Trophoblast cell (in vitro differentiated cells and primary cell): ENCODE measurements at regions not wholly inside any gene's neighbourhood (a gene's known extent, or its start where the extent isn't known, plus 50 kb on each side); places are given as distances from the start of the nearest gene placed in this dataset.

Experiments used
- DNase-seq, 2 donors: peaks; one replicate each; pipeline ENCODE4 v3.0.0-alpha.2; 2016
- H2AFZ ChIP-seq: 2 replicates; pipeline ENCODE4 v1.6.1; 2013; ENCODE audit warnings: low read length, moderate library complexity, mild to moderate bottlenecking; ENCODE audit not compliant: insufficient read depth, poor library complexity
- H2AK5ac ChIP-seq: 2 replicates; pipeline ENCODE4 v1.6.1; 2013; ENCODE audit warnings: mild to moderate bottlenecking, low read length
- H2BK120ac ChIP-seq: 2 replicates; pipeline ENCODE4 v1.6.1; 2013; ENCODE audit warnings: low read length, mild to moderate bottlenecking, moderate library complexity; ENCODE audit not compliant: insufficient read depth, poor library complexity
- H2BK12ac ChIP-seq: 2 replicates; pipeline ENCODE4 v1.6.1; 2013; ENCODE audit warnings: mild to moderate bottlenecking, low read length, moderate library complexity
- H2BK5ac ChIP-seq: 2 replicates; pipeline ENCODE4 v1.6.1; 2013; ENCODE audit warnings: low read length, low read depth, moderate library complexity, mild to moderate bottlenecking; ENCODE audit not compliant: poor library complexity
- H3K14ac ChIP-seq: 2 replicates; pipeline ENCODE4 v1.6.1; 2013; ENCODE audit warnings: mild to moderate bottlenecking, low read length
- H3K18ac ChIP-seq: 2 replicates; pipeline ENCODE4 v1.6.1; 2013; ENCODE audit warnings: mild to moderate bottlenecking, low read length
- H3K23ac ChIP-seq: 2 replicates; pipeline ENCODE4 v1.6.1; 2013; ENCODE audit warnings: low read length
- H3K27ac ChIP-seq: 2 replicates; pipeline ENCODE4 v1.5.1; 2013; ENCODE audit warnings: low read depth, mild to moderate bottlenecking, inconsistent platforms, low read length, moderate library complexity
- H3K27me3 ChIP-seq: 2 replicates; pipeline ENCODE4 v1.6.1; 2013; ENCODE audit warnings: inconsistent platforms, mild to moderate bottlenecking, low read length, moderate library complexity; ENCODE audit not compliant: insufficient read depth
- H3K36me3 ChIP-seq, 2 experiments: 1 replicate in 1 of 2; 2 replicates in 1 of 2; pipeline ENCODE4 v1.6.1; 2013; ENCODE audit warnings: low read length in 2 of 2, mild to moderate bottlenecking in 2 of 2, moderate library complexity in 1 of 2; ENCODE audit not compliant: insufficient read depth in 2 of 2, control insufficient read depth in 1 of 2
- H3K4ac ChIP-seq: 2 replicates; pipeline ENCODE4 v1.6.1; 2013; ENCODE audit warnings: low read depth, mild to moderate bottlenecking, low read length, moderate library complexity
- H3K4me1 ChIP-seq, 2 experiments: 1 replicate in 1 of 2; 2 replicates in 1 of 2; pipeline ENCODE4 v1.6.1; 2013; ENCODE audit warnings: low read length in 2 of 2, mild to moderate bottlenecking in 2 of 2, moderate library complexity in 1 of 2; ENCODE audit not compliant: insufficient read depth in 2 of 2, control insufficient read depth in 1 of 2
- H3K4me2 ChIP-seq: 2 replicates; pipeline ENCODE4 v1.6.1; 2013; ENCODE audit warnings: inconsistent platforms, mild to moderate bottlenecking, low read length, moderate library complexity
- H3K4me3 ChIP-seq: 2 replicates; pipeline ENCODE4 v1.5.1; 2013; ENCODE audit warnings: mild to moderate bottlenecking, low read depth, low read length, inconsistent platforms
- H3K79me1 ChIP-seq: one replicate; pipeline ENCODE4 v1.6.1; 2013; ENCODE audit warnings: low read length
- H3K79me2 ChIP-seq: 2 replicates; pipeline ENCODE4 v1.6.1; 2013; ENCODE audit warnings: low read length, mild to moderate bottlenecking; ENCODE audit not compliant: control insufficient read depth, insufficient read depth, poor library complexity
- H3K9ac ChIP-seq: 2 replicates; pipeline ENCODE4 v1.6.1; 2013; ENCODE audit warnings: mild to moderate bottlenecking, low read length
- H3K9me3 ChIP-seq: 2 replicates; pipeline ENCODE4 v1.6.1; 2013; ENCODE audit warnings: low read depth, mild to moderate bottlenecking, control low read depth, inconsistent platforms, low read length; ENCODE audit not compliant: insufficient read depth
- H4K12ac ChIP-seq: 2 replicates; pipeline ENCODE4 v1.6.1; 2013; ENCODE audit warnings: low read depth, mild to moderate bottlenecking, low read length, moderate library complexity
- H4K8ac ChIP-seq: 2 replicates; pipeline ENCODE4 v1.6.1; 2013; ENCODE audit warnings: low read depth, mild to moderate bottlenecking, low read length, moderate library complexity
- H4K91ac ChIP-seq: one replicate; pipeline ENCODE4 v1.6.1; 2013; ENCODE audit warnings: low read depth, mild to moderate bottlenecking, low read length, moderate library complexity
- WGBS: extraction: QIAGEN DNeasy Blood & Tissue Kit; methylation state at CpG from one replicate; pipeline ENCODE4 v1.1.7; 2013; ENCODE audit warnings: missing lambda C conversion rate; ENCODE audit not compliant: insufficient read length, insufficient coverage; ENCODE audit errors: extremely low coverage; 5-methylcytosine and 5-hydroxymethylcytosine counted together

GRCh38 chr16:51040637-51041036, 110.4 kb downstream of the SALL1 start:
- no peak overlapping the region for H4K91ac ChIP-seq
- H3K4ac ChIP-seq: no peak overlapping the region
- DNase-seq: no peak

DNA sequence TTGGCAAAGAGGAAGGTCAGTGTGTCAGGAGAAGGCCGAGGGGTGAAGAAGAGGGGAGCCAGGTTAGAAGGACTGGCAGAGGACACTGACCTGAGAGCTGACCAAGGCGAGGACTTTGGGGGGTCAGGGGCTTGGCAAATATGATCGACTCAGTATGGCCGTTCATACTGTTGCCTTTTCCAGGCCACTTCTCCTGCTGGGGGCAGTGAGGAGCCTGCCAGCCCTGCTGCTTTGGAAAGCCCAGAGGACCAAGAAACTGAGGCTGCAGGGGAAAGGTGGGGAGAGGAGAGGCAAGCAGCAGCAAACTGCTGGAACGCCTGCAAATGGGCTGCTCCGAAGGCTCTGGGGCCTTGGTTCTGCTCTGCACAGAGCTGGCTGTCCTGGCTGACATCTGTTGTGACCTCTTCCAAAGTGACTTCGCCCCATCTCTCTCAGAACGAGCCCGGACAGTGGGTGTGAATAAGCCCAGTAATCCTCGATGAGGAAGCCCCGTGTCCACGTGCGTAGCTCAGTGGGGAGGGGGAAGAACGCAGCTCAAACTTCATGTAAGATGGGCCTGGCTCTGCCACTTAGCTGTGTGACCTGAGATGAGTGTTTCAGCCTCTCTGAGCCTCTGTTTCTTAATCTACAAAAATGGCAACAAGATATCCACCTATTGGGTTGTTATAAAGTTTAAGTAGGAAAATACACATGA, 111.3 kb downstream of the SALL1 start:
- Histone ChIP-seq H3K27ac (no peak overlapping the region), H3K4me3 (no peak overlapping the region), H2AK5ac (no peak overlapping the region), H3K23ac (no peak overlapping the region), H4K8ac (no peak overlapping the region), H3K4me2 (no peak overlapping the region), H2BK5ac (no peak overlapping the region), H3K9me3 (no peaks in the 10 kb centered on the region), H3K79me2 (no peaks in the 10 kb centered on the region), H2BK12ac (no peak overlapping the region), H3K79me1 (no peaks in the 10 kb centered on the region), H3K4me1 (no peaks in the 10 kb centered on the region), H3K14ac (no peak overlapping the region), H3K36me3 (no peaks in the 10 kb centered on the region), H2AFZ (no peak overlapping the region), H2BK120ac (no peak overlapping the region), H3K9ac (no peak overlapping the region), H4K12ac (no peak overlapping the region), H3K18ac (no peak overlapping the region), H3K4ac (no peak overlapping the region), H4K91ac (no peak overlapping the region), H3K27me3 (no peaks in the 10 kb centered on the region)
- no peak for DNase-seq
- WGBS: no CpG with 5 or more reads among the region's 14 CpGs

More at GRCh38 chr16:51040637-51041036, 110.4 kb downstream of the SALL1 start:
- Histone ChIP-seq H3K27me3 (no peaks in the 10 kb centered on the region), H4K12ac (no peak overlapping the region), H3K36me3 (no peaks in the 10 kb centered on the region), H3K23ac (no peak overlapping the region), H2BK120ac (no peak overlapping the region), H3K79me1 (no peaks in the 10 kb centered on the region), H3K4me2 (no peak overlapping the region), H2BK5ac (no peak overlapping the region), H3K4me1 (peaks cover 4 to 5% of the 10 kb centered on the region in 2 experiments), H3K4me3 (no peak overlapping the region), H3K18ac (no peak overlapping the region), H4K8ac (no peak overlapping the region), H2BK12ac (no peak overlapping the region), H2AK5ac (no peak overlapping the region), H2AFZ (no peak overlapping the region), H3K9me3 (no peaks in the 10 kb centered on the region), H3K27ac (no peak overlapping the region), H3K9ac (no peak overlapping the region), H3K14ac (no peak overlapping the region), H3K79me2 (no peaks in the 10 kb centered on the region)

GRCh38 chr16:51035711-51036110, 115.4 kb downstream of the SALL1 start:
- Histone ChIP-seq H2BK5ac (no peak overlapping the region), H3K4me2 (no peak overlapping the region), H3K4me1 (no peaks in the 10 kb centered on the region), H3K36me3 (no peaks in the 10 kb centered on the region), H2BK120ac (no peak overlapping the region), H3K23ac (no peak overlapping the region), H3K4ac (no peak overlapping the region), H4K8ac (no peak overlapping the region), H3K9ac (no peak overlapping the region), H3K27me3 (no peaks in the 10 kb centered on the region), H3K4me3 (no peak overlapping the region), H4K12ac (no peak overlapping the region), H3K18ac (no peak overlapping the region), H3K27ac (no peak overlapping the region), H2AFZ (no peak overlapping the region), H4K91ac (no peak overlapping the region), H3K14ac (no peak overlapping the region), H3K79me2 (no peaks in the 10 kb centered on the region), H3K79me1 (no peaks in the 10 kb centered on the region), H2BK12ac (no peak overlapping the region), H3K9me3 (no peaks in the 10 kb centered on the region), H2AK5ac (no peak overlapping the region)
- WGBS: no CpG with 5 or more reads among the region's 7 CpGs
- no peak for DNase-seq

GRCh38 chr16:51035110-51035498, 116.0 kb downstream of the SALL1 start:
- Histone ChIP-seq H2AK5ac (no peak overlapping the region), H4K12ac (no peak overlapping the region), H3K14ac (no peak overlapping the region), H2BK120ac (no peak overlapping the region), H3K79me1 (no peaks in the 10 kb centered on the region), H3K4me3 (no peak overlapping the region), H3K27ac (no peak overlapping the region), H4K91ac (no peak overlapping the region), H2BK5ac (no peak overlapping the region), H3K4ac (no peak overlapping the region), H3K9me3 (no peaks in the 10 kb centered on the region), H3K18ac (no peak overlapping the region), H3K9ac (no peak overlapping the region), H3K4me1 (no peaks in the 10 kb centered on the region), H3K4me2 (no peak overlapping the region), H3K79me2 (no peaks in the 10 kb centered on the region), H3K27me3 (no peaks in the 10 kb centered on the region), H3K23ac (no peak overlapping the region), H2AFZ (no peak overlapping the region), H3K36me3 (no peaks in the 10 kb centered on the region), H4K8ac (no peak overlapping the region), H2BK12ac (no peak overlapping the region)
- WGBS: no CpG with 5 or more reads among the region's 3 CpGs
- no peak for DNase-seq
